ENCODE measurements at regions not wholly inside any gene's neighbourhood (a gene's known extent, or its start where the extent isn't known, plus 50 kb on each side); places are given as distances from the start of the nearest gene placed in this dataset.

DNA sequence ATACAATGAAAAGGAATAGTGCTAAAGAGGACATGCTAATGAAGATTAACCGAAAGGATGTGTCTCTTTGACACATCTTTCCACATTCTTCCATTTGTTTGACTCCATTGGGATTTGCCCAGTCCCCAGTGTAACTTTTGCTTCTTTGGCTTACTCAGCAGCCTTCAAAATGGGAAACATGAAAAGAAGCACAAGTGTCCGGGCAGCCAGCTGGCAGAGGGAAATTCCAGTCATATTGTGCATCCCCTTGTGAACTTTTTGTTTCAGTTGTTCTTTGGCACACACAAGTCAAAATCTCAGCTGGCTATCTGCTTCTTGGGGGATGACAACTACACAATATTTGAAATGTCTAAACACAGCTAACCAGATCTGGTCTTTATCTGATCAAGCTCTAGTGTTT is 157.4 kb downstream of the OGFRL1 start:
- H3K27ac ChIP-seq (ENCODE audit: low read length), result no peak overlapping the region
- no peaks in the 10 kb centered on the region for H3K4me1 ChIP-seq (ENCODE audit: control insufficient read depth in 1 of 2, insufficient read depth in 2 of 2, low read length in 2 of 2)
- no peaks in the 10 kb centered on the region for H3K9me3 ChIP-seq (ENCODE audit: control insufficient read depth in 1 of 2, low read length in 2 of 2)
- H3K4me3 ChIP-seq (ENCODE audit: low read depth in 1 of 2, low read length in 2 of 2), result no peak overlapping the region
- H3K27me3 ChIP-seq (ENCODE audit: low read depth, low read length), result no peaks in the 10 kb centered on the region
- H3K36me3 ChIP-seq (ENCODE audit: control insufficient read depth in 1 of 2, insufficient read depth in 2 of 2, low read length in 2 of 2), result no peaks in the 10 kb centered on the region

DNA sequence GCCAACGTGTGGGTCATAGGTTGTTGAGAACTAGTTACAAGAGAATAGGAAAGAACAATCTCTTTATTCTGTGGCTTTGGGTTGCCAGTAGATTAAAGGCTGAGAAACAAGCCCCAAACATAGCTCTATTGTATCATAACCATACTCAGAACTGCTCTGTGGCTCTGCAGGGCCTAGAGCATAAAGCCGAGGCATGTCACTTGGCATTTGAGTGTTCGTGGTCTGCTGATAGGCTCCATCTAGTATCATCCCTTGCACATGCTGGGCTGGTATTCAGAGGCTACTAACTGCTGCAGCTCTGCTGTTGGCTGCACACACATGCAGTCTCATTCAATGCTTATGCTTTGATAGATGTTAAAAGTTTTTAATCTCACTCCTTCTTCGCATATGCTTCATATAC is 157.9 kb downstream of the OGFRL1 start:
- H3K36me3 ChIP-seq (ENCODE audit: control insufficient read depth in 1 of 2, insufficient read depth in 2 of 2, low read length in 2 of 2), result no peaks in the 10 kb centered on the region
- H3K27ac ChIP-seq (ENCODE audit: low read length), result no peak overlapping the region

DNA sequence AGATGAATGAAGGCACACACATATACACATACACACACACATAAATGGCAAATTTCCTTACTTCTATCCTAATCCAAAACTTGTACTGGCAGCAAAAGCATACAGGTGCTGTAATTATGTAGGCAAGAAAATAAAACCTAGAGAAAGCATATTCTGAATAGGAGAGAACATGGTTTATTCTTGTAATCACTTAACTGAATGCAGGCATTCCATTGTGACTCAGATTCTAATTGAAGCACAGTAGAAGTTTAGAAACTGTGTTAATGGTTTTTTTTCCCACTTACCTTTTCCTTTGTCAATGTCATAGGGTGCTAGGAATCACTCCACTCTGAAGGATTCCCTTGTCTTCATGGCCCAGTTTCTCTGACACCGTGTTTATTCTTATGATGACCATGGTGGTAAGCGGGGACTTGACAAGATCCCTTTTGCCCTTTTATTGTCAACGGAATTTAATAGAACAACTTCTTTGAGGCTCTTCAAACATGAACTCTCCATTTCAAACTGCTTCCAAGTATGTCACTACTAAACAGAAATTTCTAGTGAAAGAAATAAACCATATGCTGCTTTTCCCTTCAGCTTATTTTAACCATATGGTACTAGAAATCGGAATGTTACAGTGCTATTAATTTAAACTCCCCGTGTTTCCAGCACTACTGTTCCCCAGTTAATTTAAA is 164.2 kb downstream of the OGFRL1 start:
- H3K9me3 ChIP-seq (ENCODE audit: control insufficient read depth in 1 of 2, low read length in 2 of 2), result no peaks in the 10 kb centered on the region

More for the DNA sequence above, 157.9 kb downstream of the OGFRL1 start:
- Histone ChIP-seq H3K27me3 (ENCODE audit: low read depth, low read length) (no peaks in the 10 kb centered on the region), H3K9me3 (ENCODE audit: control insufficient read depth in 1 of 2, low read length in 2 of 2) (no peaks in the 10 kb centered on the region), H3K4me3 (ENCODE audit: low read depth in 1 of 2, low read length in 2 of 2) (no peak overlapping the region), H3K4me1 (ENCODE audit: control insufficient read depth in 1 of 2, insufficient read depth in 2 of 2, low read length in 2 of 2) (no peaks in the 10 kb centered on the region)

GRCh38 chr6:71453371-71453706 is 164.7 kb downstream of the OGFRL1 start:
- no peak overlapping the region for H3K27ac ChIP-seq (ENCODE audit: low read length)
- H3K4me1 ChIP-seq (ENCODE audit: control insufficient read depth in 1 of 2, insufficient read depth in 2 of 2, low read length in 2 of 2), result no peaks in the 10 kb centered on the region
- no peaks in the 10 kb centered on the region for H3K9me3 ChIP-seq (ENCODE audit: control insufficient read depth in 1 of 2, low read length in 2 of 2)
- H3K36me3 ChIP-seq (ENCODE audit: control insufficient read depth in 1 of 2, insufficient read depth in 2 of 2, low read length in 2 of 2), result no peaks in the 10 kb centered on the region
- H3K27me3 ChIP-seq (ENCODE audit: low read depth, low read length), result no peaks in the 10 kb centered on the region
- H3K4me3 ChIP-seq (ENCODE audit: low read depth in 1 of 2, low read length in 2 of 2), result no peak overlapping the region

More for the DNA sequence above, 164.2 kb downstream of the OGFRL1 start:
- H3K36me3 ChIP-seq (ENCODE audit: control insufficient read depth in 1 of 2, insufficient read depth in 2 of 2, low read length in 2 of 2), result no peaks in the 10 kb centered on the region
- H3K4me1 ChIP-seq (ENCODE audit: control insufficient read depth in 1 of 2, insufficient read depth in 2 of 2, low read length in 2 of 2), result no peaks in the 10 kb centered on the region
- no peak overlapping the region for H3K4me3 ChIP-seq (ENCODE audit: low read depth in 1 of 2, low read length in 2 of 2)
- no peak overlapping the region for H3K27ac ChIP-seq (ENCODE audit: low read length)
- H3K27me3 ChIP-seq (ENCODE audit: low read depth, low read length), result no peaks in the 10 kb centered on the region

- H3K36me3 ChIP-seq (ENCODE audit: control insufficient read depth in 1 of 2, insufficient read depth in 2 of 2, low read length in 2 of 2), result no peaks in the 10 kb centered on the region
- H3K27ac ChIP-seq (ENCODE audit: low read length), result no peak overlapping the region
- no peaks in the 10 kb centered on the region for H3K27me3 ChIP-seq (ENCODE audit: low read depth, low read length)
- no peaks in the 10 kb centered on the region for H3K4me1 ChIP-seq (ENCODE audit: control insufficient read depth in 1 of 2, insufficient read depth in 2 of 2, low read length in 2 of 2)
- H3K4me3 ChIP-seq (ENCODE audit: low read depth in 1 of 2, low read length in 2 of 2), result no peak overlapping the region
- no peaks in the 10 kb centered on the region for H3K9me3 ChIP-seq (ENCODE audit: control insufficient read depth in 1 of 2, low read length in 2 of 2)
Observed at GRCh38 chr6:71454056-71454455, 165.4 kb downstream of the OGFRL1 start.

DNA sequence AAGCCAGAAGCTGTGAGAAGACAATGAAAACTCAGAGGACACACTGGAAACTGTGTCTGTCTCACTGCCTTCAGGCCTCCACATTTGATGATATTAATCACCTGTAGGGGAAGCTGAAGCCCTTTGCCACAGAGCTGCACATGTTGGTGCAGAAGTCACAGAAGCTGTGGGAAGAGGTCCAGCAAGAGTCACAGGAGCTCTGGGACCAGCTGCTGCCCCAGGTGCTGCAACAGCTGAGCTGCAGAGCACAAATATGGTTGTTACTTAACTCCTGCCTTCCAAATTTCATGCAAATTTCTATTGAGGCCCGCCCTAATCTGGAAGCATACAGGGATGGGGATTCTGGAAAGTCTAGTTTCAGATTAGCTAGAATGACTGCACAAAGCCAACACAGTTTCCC is 169.3 kb downstream of the OGFRL1 start:
- Histone ChIP-seq H3K4me1 (ENCODE audit: control insufficient read depth in 1 of 2, insufficient read depth in 2 of 2, low read length in 2 of 2) (no peaks in the 10 kb centered on the region), H3K27ac (ENCODE audit: low read length) (no peak overlapping the region), H3K36me3 (ENCODE audit: control insufficient read depth in 1 of 2, insufficient read depth in 2 of 2, low read length in 2 of 2) (no peaks in the 10 kb centered on the region), H3K27me3 (ENCODE audit: low read depth, low read length) (no peaks in the 10 kb centered on the region), H3K4me3 (ENCODE audit: low read depth in 1 of 2, low read length in 2 of 2) (no peak overlapping the region), H3K9me3 (ENCODE audit: control insufficient read depth in 1 of 2, low read length in 2 of 2) (no peaks in the 10 kb centered on the region)

GRCh38 chr6:71459162-71459561 is 170.6 kb downstream of the OGFRL1 start:
- no peaks in the 10 kb centered on the region for H3K27me3 ChIP-seq (ENCODE audit: low read depth, low read length)
- H3K9me3 ChIP-seq (ENCODE audit: control insufficient read depth in 1 of 2, low read length in 2 of 2), result peaks cover 0 to 3% of the 10 kb centered on the region in 2 donors
- no peaks in the 10 kb centered on the region for H3K4me1 ChIP-seq (ENCODE audit: control insufficient read depth in 1 of 2, insufficient read depth in 2 of 2, low read length in 2 of 2)
- H3K27ac ChIP-seq (ENCODE audit: low read length), result no peak overlapping the region
- H3K4me3 ChIP-seq (ENCODE audit: low read depth in 1 of 2, low read length in 2 of 2), result no peak overlapping the region
- H3K36me3 ChIP-seq (ENCODE audit: control insufficient read depth in 1 of 2, insufficient read depth in 2 of 2, low read length in 2 of 2), result no peaks in the 10 kb centered on the region

DNA sequence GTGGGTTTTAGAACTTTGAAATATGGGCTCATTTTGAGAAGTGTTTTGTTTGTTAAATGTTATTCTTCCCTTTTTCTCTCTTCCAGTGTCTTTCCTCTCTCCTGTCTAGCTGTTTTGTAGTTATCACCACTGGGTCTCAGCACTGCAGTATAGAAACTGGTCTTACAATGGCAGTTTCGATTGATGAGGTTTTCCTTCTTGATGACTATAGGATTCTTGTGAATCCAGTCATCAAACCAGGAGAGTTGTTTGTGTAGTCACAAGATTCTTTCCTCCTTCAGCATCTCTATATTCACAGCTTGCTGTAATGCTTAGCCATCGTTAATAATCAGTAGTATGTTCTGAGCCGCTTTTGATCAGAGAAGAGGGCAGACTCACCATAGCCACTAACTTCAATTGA is 172.3 kb downstream of the OGFRL1 start:
- Histone ChIP-seq H3K36me3 (ENCODE audit: control insufficient read depth in 1 of 2, insufficient read depth in 2 of 2, low read length in 2 of 2) (no peaks in the 10 kb centered on the region), H3K27ac (ENCODE audit: low read length) (no peak overlapping the region), H3K27me3 (ENCODE audit: low read depth, low read length) (no peaks in the 10 kb centered on the region), H3K4me3 (ENCODE audit: low read depth in 1 of 2, low read length in 2 of 2) (no peak overlapping the region), H3K9me3 (ENCODE audit: control insufficient read depth in 1 of 2, low read length in 2 of 2) (peaks cover 5 to 10% of the 10 kb centered on the region in 2 donors), H3K4me1 (ENCODE audit: control insufficient read depth in 1 of 2, insufficient read depth in 2 of 2, low read length in 2 of 2) (no peaks in the 10 kb centered on the region)

DNA sequence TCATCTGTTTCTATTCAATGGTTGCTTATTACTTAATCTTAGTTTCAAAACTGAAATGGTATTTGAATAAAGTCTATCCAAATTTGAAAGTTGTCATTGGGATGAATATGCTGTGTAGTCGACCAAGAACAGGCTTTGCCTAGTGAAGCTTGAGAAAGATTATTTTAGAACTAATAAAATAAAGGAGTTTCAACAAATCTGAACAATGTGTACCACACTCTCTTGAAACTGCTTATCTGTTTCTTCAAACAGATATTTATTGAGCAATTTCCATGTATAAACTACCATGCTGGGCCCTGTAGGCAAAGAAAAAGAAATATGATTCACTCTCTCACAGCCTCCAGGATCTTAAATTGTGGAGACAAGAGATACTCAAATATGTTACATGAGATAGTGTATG is 174.4 kb downstream of the OGFRL1 start:
- Histone ChIP-seq H3K4me3 (ENCODE audit: low read depth in 1 of 2, low read length in 2 of 2) (no peak overlapping the region), H3K27me3 (ENCODE audit: low read depth, low read length) (no peaks in the 10 kb centered on the region), H3K9me3 (ENCODE audit: control insufficient read depth in 1 of 2, low read length in 2 of 2) (peaks cover 5 to 10% of the 10 kb centered on the region in 2 donors), H3K4me1 (ENCODE audit: control insufficient read depth in 1 of 2, insufficient read depth in 2 of 2, low read length in 2 of 2) (no peaks in the 10 kb centered on the region), H3K36me3 (ENCODE audit: control insufficient read depth in 1 of 2, insufficient read depth in 2 of 2, low read length in 2 of 2) (no peaks in the 10 kb centered on the region), H3K27ac (ENCODE audit: low read length) (no peak overlapping the region)

GRCh38 chr6:71465096-71465495 is 176.5 kb downstream of the OGFRL1 start:
- Histone ChIP-seq H3K9me3 (ENCODE audit: control insufficient read depth in 1 of 2, low read length in 2 of 2) (peaks cover 5 to 10% of the 10 kb centered on the region in 2 donors), H3K27me3 (ENCODE audit: low read depth, low read length) (no peaks in the 10 kb centered on the region), H3K36me3 (ENCODE audit: control insufficient read depth in 1 of 2, insufficient read depth in 2 of 2, low read length in 2 of 2) (no peaks in the 10 kb centered on the region), H3K4me1 (ENCODE audit: control insufficient read depth in 1 of 2, insufficient read depth in 2 of 2, low read length in 2 of 2) (no peaks in the 10 kb centered on the region), H3K4me3 (ENCODE audit: low read depth in 1 of 2, low read length in 2 of 2) (no peak overlapping the region), H3K27ac (ENCODE audit: low read length) (no peak overlapping the region)

GRCh38 chr6:71466362-71466761 is 177.8 kb downstream of the OGFRL1 start:
- Histone ChIP-seq H3K9me3 (ENCODE audit: control insufficient read depth in 1 of 2, low read length in 2 of 2) (peaks cover 5 to 10% of the 10 kb centered on the region in 2 donors), H3K36me3 (ENCODE audit: control insufficient read depth in 1 of 2, insufficient read depth in 2 of 2, low read length in 2 of 2) (no peaks in the 10 kb centered on the region), H3K4me3 (ENCODE audit: low read depth in 1 of 2, low read length in 2 of 2) (no peak overlapping the region), H3K4me1 (ENCODE audit: control insufficient read depth in 1 of 2, insufficient read depth in 2 of 2, low read length in 2 of 2) (no peaks in the 10 kb centered on the region), H3K27me3 (ENCODE audit: low read depth, low read length) (no peaks in the 10 kb centered on the region), H3K27ac (ENCODE audit: low read length) (no peak overlapping the region)

DNA sequence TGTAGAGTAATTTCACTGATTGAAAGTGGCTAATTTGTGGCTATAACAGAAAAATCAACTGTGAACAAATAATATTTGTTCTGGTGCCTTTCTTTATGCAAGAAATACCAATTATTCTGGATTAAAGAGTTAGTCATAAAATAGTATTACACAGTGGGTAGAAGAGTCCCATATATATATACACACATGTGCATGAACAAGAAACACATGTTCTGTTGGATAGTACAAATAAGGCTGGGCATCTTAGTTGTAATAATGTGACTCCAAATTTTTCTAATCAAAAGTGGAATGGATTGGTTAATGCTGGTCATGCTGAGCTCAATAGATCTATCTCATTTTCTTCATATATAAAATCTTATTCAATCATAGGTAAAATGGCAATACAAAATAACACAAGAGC is 179.4 kb downstream of the OGFRL1 start:
- no peak overlapping the region for H3K4me3 ChIP-seq (ENCODE audit: low read depth in 1 of 2, low read length in 2 of 2)
- no peaks in the 10 kb centered on the region for H3K27me3 ChIP-seq (ENCODE audit: low read depth, low read length)
- H3K4me1 ChIP-seq (ENCODE audit: control insufficient read depth in 1 of 2, insufficient read depth in 2 of 2, low read length in 2 of 2), result no peaks in the 10 kb centered on the region
- peaks cover 5 to 10% of the 10 kb centered on the region in 2 donors for H3K9me3 ChIP-seq (ENCODE audit: control insufficient read depth in 1 of 2, low read length in 2 of 2)
- H3K36me3 ChIP-seq (ENCODE audit: control insufficient read depth in 1 of 2, insufficient read depth in 2 of 2, low read length in 2 of 2), result no peaks in the 10 kb centered on the region
- H3K27ac ChIP-seq (ENCODE audit: low read length), result no peak overlapping the region

Data from muscle layer of duodenum (tissue), 2 donors.